Fibroblast of lung (primary cell): ENCODE measurements at regions not wholly inside any gene's neighbourhood (a gene's known extent, or its start where the extent isn't known, plus 50 kb on each side); places are given as distances from the start of the nearest gene placed in this dataset.
A peak's percentile ranks its signal among the peaks of the same experiment; 100 is the strongest.

Source experiments
- DNase-seq, 2 donors: peaks; one replicate each; pipeline versions ENCODE4 v3.0.0 to v3.0.0-alpha.2; 2010; ENCODE audit warnings: low read depth in 2 of 2
- H2AFZ ChIP-seq: 2 replicates; pipeline ENCODE4 v1.5.1; 2012; ENCODE audit warnings: low read length, control low read depth, inconsistent platforms
- H3K27ac ChIP-seq: 2 replicates; pipeline ENCODE4 v1.5.1; 2011; ENCODE audit warnings: low read length, control low read depth; ENCODE audit not compliant: insufficient read depth
- H3K27me3 ChIP-seq: 2 replicates; pipeline ENCODE4 v1.5.1; 2011; ENCODE audit warnings: mild to moderate bottlenecking, low read length; ENCODE audit not compliant: control insufficient read depth, insufficient read depth
- H3K36me3 ChIP-seq: 2 replicates; pipeline ENCODE4 v1.5.1; 2011; ENCODE audit warnings: low read length; ENCODE audit not compliant: control insufficient read depth, insufficient read depth
- H3K4me1 ChIP-seq: 2 replicates; pipeline ENCODE4 v1.5.1; 2011; ENCODE audit warnings: low read length; ENCODE audit not compliant: control insufficient read depth, insufficient read depth; ENCODE audit errors: extremely low read depth
- H3K4me2 ChIP-seq: 2 replicates; pipeline ENCODE4 v1.5.1; 2011; ENCODE audit warnings: low read length, control low read depth; ENCODE audit not compliant: insufficient read depth; ENCODE audit errors: extremely low read depth
- H3K4me3 ChIP-seq, 4 experiments: fragments of 200-600 bp in 1 of 4; sonication (generic) in 1 of 4; replicated peaks in 1 of 4; 2 replicates each; pipeline ENCODE4 v1.5.1; 2011 to 2016; ENCODE audit warnings: low read length in 4 of 4, low read depth in 3 of 4, mild to moderate bottlenecking in 3 of 4, control low read depth in 2 of 4, inconsistent platforms in 1 of 4, mixed read lengths in 1 of 4; ENCODE audit not compliant: insufficient read depth in 1 of 4; ENCODE audit errors: control extremely low read depth in 1 of 4
- H3K79me2 ChIP-seq: 2 replicates; pipeline ENCODE4 v1.5.1; 2012; ENCODE audit warnings: mild to moderate bottlenecking, low read length, inconsistent platforms; ENCODE audit not compliant: control insufficient read depth, insufficient read depth
- H3K9ac ChIP-seq: 2 replicates; pipeline ENCODE4 v1.5.1; 2011; ENCODE audit warnings: mild to moderate bottlenecking, low read length, control low read depth; ENCODE audit not compliant: insufficient read depth
- H3K9me3 ChIP-seq: 2 replicates; pipeline ENCODE4 v1.5.1; 2012; ENCODE audit warnings: low read depth, low read length; ENCODE audit not compliant: control insufficient read depth, insufficient read depth
- H4K20me1 ChIP-seq: 2 replicates; pipeline ENCODE4 v1.5.1; 2011; ENCODE audit warnings: low read length; ENCODE audit not compliant: control insufficient read depth, insufficient read depth; ENCODE audit errors: extremely low read depth
- CTCF ChIP-seq, 2 donors: IDR thresholded peaks in 1 of 2; conservative IDR thresholded peaks in 1 of 2; 1 replicate in 1 of 2; 2 replicates in 1 of 2; pipeline ENCODE4 v1.5.1; 2011 to 2012; ENCODE audit warnings: low read length in 2 of 2, control low read depth in 1 of 2, inconsistent platforms in 1 of 2, low read depth in 1 of 2, mild to moderate bottlenecking in 1 of 2
- EZH2 ChIP-seq: IDR thresholded peaks from 2 replicates; pipeline ENCODE4 v1.5.1; 2012; ENCODE audit warnings: low read length, control low read depth, mild to moderate bottlenecking; ENCODE audit errors: missing control alignments

- no peaks in the 10 kb centered on the region for H3K4me1 ChIP-seq
These were observed 85.6 kb upstream of the SPOPL start for GRCh38 chr2:138415985-138416384.

GRCh38 chr2:138418453-138418852, 83.1 kb upstream of the SPOPL start:
- no peak for DNase-seq
- H3K79me2 ChIP-seq: no peaks in the 10 kb centered on the region
- H3K9me3 ChIP-seq: no peaks in the 10 kb centered on the region
- H2AFZ ChIP-seq: no peak overlapping the region
- peaks cover 4% of the 10 kb centered on the region for H3K4me1 ChIP-seq
- no peaks in the 10 kb centered on the region for H4K20me1 ChIP-seq
- no peak overlapping the region for H3K4me3 ChIP-seq
- no peak for TF ChIP-seq EZH2
- no peak for TF ChIP-seq CTCF (conservative IDR thresholded peaks at IDR 0.05 in 1 of 2, IDR thresholded peaks at IDR 0.05 in 1 of 2; ENCODE audit: low read depth in 1 of 2, low read length in 2 of 2)
- H3K9ac ChIP-seq: no peak overlapping the region
- H3K27me3 ChIP-seq: no peaks in the 10 kb centered on the region
- H3K36me3 ChIP-seq: no peaks in the 10 kb centered on the region
- no peak overlapping the region for H3K27ac ChIP-seq
- no peak overlapping the region for H3K4me2 ChIP-seq

More at GRCh38 chr2:138415985-138416384, 85.6 kb upstream of the SPOPL start:
- no peak overlapping the region for H3K9ac ChIP-seq
- no peaks in the 10 kb centered on the region for H3K27me3 ChIP-seq
- no peaks in the 10 kb centered on the region for H3K79me2 ChIP-seq
- H3K4me2 ChIP-seq: no peak overlapping the region
- no peak overlapping the region for H2AFZ ChIP-seq
- TF ChIP-seq EZH2: no peak
- no peak for TF ChIP-seq CTCF (conservative IDR thresholded peaks at IDR 0.05 in 1 of 2, IDR thresholded peaks at IDR 0.05 in 1 of 2; ENCODE audit: low read depth in 1 of 2, low read length in 2 of 2)
- H3K27ac ChIP-seq: no peak overlapping the region
- no peaks in the 10 kb centered on the region for H4K20me1 ChIP-seq
- H3K9me3 ChIP-seq: no peaks in the 10 kb centered on the region
- no peak overlapping the region for H3K4me3 ChIP-seq
- DNase-seq: peak; percentile 15 to 52
- no peaks in the 10 kb centered on the region for H3K36me3 ChIP-seq

GRCh38 chr2:138421315-138421970, 80.1 kb upstream of the SPOPL start:
- peak; percentile 17 to 49 for DNase-seq
- Histone ChIP-seq H3K27me3 (no peaks in the 10 kb centered on the region), H3K4me3 (no peak overlapping the region), H3K79me2 (no peaks in the 10 kb centered on the region), H3K4me2 (peak overlapping the region; percentile 18), H3K27ac (no peak overlapping the region), H3K9ac (no peak overlapping the region), H3K36me3 (no peaks in the 10 kb centered on the region), H3K9me3 (no peaks in the 10 kb centered on the region), H4K20me1 (no peaks in the 10 kb centered on the region), H3K4me1 (peaks cover 4% of the 10 kb centered on the region), H2AFZ (no peak overlapping the region)
- TF ChIP-seq EZH2 (no peak), CTCF (conservative IDR thresholded peaks at IDR 0.05 in 1 of 2, IDR thresholded peaks at IDR 0.05 in 1 of 2; ENCODE audit: low read depth in 1 of 2, low read length in 2 of 2) (no peak)
